ENCODE measurements at regions not wholly inside any gene's neighbourhood (a gene's known extent, or its start where the extent isn't known, plus 50 kb on each side); places are given as distances from the start of the nearest gene placed in this dataset.

DNA sequence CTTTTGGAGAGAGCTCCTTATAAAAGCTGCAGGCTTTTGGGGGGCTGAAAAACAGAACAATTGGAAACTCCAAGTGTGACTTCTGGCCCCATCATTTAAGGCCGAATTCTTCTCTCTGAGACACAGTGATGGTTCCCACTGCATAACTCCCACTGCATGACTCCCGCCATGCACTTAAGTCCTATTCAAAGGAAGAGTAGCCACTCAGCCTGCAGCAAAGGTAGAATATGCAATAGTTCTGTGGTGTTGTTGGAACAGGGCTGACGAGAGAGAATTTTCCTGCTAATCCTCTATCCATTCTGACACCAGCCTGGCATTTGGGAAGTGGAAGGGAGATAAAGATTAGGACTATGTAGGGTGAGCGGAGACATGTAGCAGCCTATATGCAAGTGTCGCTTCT, 185.6 kb upstream of the ZNF462 start:
- no peak for TF ChIP-seq RAD21 (IDR thresholded peaks at IDR 0.05; ENCODE audit: low read depth)
- TF ChIP-seq CEBPB (IDR thresholded peaks at IDR 0.05) = no peak
- TF ChIP-seq, protein P1, sequence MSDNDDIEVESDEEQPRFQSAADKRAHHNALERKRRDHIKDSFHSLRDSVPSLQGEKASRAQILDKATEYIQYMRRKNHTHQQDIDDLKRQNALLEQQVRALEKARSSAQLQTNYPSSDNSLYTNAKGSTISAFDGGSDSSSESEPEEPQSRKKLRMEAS (IDR thresholded peaks at IDR 0.05) = no peak
- TF ChIP-seq EP300 (IDR thresholded peaks at IDR 0.05; ENCODE audit: borderline replicate concordance) = no peak
- TF ChIP-seq TCF12 (IDR thresholded peaks at IDR 0.05; ENCODE audit: low read depth) = no peak
- TF ChIP-seq NFIC (IDR thresholded peaks at IDR 0.05) = no peak
- TF ChIP-seq ZBTB7A (IDR thresholded peaks at IDR 0.05; ENCODE audit: low read depth) = no peak
- TF ChIP-seq REST (IDR thresholded peaks at IDR 0.05; ENCODE audit: low read depth) = no peak
